A549 (cell line): ENCODE measurements at regions not wholly inside any gene's neighbourhood (a gene's known extent, or its start where the extent isn't known, plus 50 kb on each side); places are given as distances from the start of the nearest gene placed in this dataset.

Experiments
- CHD4 ChIP-seq: fragments of 200-600 bp; sonication (generic); IDR thresholded peaks from 2 replicates; pipeline ENCODE4 v1.6.1; 2016; ENCODE audit warnings: antibody characterized with exemption, mild to moderate bottlenecking, borderline replicate concordance
- CTCF ChIP-seq: fragments of >200 bp; sonication (Bioruptor Twin); formaldehyde crosslinking; IDR thresholded peaks from 3 replicates; pipeline ENCODE4 v1.5.1; 2016
- HMGXB4 ChIP-seq: fragments of 250-450 bp; sonication (Bioruptor Pico); IDR thresholded peaks from 2 replicates; pipeline ENCODE4 v1.5.0; 2021; ENCODE audit warnings: mild to moderate bottlenecking, moderate library complexity, borderline replicate concordance
- HOXA7 ChIP-seq: fragments of 250-450 bp; sonication (Bioruptor Pico); IDR thresholded peaks from 2 replicates; pipeline ENCODE4 v1.5.0; 2020; ENCODE audit warnings: mild to moderate bottlenecking, moderate library complexity
- MAX ChIP-seq: IDR thresholded peaks from 2 replicates; pipeline ENCODE4 v1.6.1; 2012
- MYC ChIP-seq: IDR thresholded peaks from 2 replicates; pipeline ENCODE4 v1.6.1; 2012; ENCODE audit warnings: mild to moderate bottlenecking, inconsistent platforms, low read length, improper control_type of control experiment, borderline replicate concordance
- POLR2AphosphoS2 ChIP-seq: conservative IDR thresholded peaks from 2 replicates; pipeline ENCODE4 v1.6.1; 2012; ENCODE audit warnings: low read length, improper control_type of control experiment, inconsistent platforms
- REST ChIP-seq: fragments of 200-600 bp; sonication (generic); IDR thresholded peaks from 2 replicates; pipeline ENCODE4 v1.6.1; 2016; ENCODE audit warnings: antibody characterized with exemption, mild to moderate bottlenecking, moderate library complexity

GRCh38 chr20:40444516-40444915 lies 244.5 kb downstream of the MAFB start:
- TF ChIP-seq CTCF (no peak), CHD4 (no peak), HOXA7 (CRISPR knock-in tag) (no peak), REST (no peak), HMGXB4 (CRISPR knock-in tag) (no peak), POLR2AphosphoS2 (no peak), MYC (no peak), MAX (no peak)
